T follicular helper cell (primary cell): ENCODE measurements at regions not wholly inside any gene's neighbourhood (a gene's known extent, or its start where the extent isn't known, plus 50 kb on each side); places are given as distances from the start of the nearest gene placed in this dataset.

Source experiments
- DNase-seq: peaks from one replicate; pipeline ENCODE4 v3.0.0-alpha.2; 2020; ENCODE audit warnings: low read depth

DNA sequence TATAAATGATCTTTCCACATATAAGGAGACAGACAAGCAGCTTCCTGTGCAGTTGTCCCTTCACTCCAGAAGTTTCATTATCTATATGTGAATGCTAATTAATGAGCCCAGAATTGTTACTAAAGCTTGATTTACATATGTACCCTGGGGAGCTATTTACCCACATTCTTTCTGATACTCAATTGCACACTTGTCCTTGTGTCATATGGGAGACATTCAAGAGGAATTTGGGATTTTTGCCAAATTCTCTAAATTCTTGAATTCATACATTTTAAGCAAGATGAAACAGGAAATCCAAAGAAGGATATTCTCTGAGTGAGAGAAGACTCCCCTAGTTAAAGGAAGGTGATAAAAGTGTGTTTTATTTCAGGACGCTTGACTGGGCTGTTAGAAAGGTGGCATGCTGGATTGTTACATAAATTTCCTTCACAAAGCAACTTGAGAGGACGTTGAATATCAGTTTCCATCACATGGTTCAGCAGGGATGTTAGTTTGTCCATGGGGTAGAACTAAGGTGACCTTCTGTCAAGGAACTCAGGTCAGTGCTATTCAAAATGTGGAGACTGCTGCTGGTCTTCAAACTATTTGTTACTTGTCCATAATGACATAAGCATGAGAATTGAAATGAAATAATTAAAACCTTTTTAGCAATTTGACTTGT lies 368.2 kb downstream of the IRS1 start:
- DNase-seq, result no peak

DNA sequence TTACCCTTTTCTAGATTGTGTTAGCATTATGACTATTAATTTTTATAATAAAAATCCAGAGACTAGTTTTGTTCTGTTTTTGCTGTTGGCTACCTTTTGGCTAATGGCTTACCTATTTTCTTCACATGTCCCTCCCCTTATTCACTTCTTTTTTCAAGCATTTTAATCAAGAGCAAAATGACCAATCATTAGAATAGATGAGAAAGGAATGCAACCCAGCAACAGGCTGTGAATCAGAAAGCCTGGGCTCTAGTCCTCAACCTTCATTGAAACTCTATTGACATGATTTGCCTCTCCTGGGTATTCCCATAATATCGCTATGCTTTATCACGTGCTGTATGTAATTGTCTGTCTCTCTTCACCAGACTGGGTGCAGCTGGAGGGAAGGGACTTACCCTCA lies 370.1 kb downstream of the IRS1 start:
- no peak for DNase-seq

DNA sequence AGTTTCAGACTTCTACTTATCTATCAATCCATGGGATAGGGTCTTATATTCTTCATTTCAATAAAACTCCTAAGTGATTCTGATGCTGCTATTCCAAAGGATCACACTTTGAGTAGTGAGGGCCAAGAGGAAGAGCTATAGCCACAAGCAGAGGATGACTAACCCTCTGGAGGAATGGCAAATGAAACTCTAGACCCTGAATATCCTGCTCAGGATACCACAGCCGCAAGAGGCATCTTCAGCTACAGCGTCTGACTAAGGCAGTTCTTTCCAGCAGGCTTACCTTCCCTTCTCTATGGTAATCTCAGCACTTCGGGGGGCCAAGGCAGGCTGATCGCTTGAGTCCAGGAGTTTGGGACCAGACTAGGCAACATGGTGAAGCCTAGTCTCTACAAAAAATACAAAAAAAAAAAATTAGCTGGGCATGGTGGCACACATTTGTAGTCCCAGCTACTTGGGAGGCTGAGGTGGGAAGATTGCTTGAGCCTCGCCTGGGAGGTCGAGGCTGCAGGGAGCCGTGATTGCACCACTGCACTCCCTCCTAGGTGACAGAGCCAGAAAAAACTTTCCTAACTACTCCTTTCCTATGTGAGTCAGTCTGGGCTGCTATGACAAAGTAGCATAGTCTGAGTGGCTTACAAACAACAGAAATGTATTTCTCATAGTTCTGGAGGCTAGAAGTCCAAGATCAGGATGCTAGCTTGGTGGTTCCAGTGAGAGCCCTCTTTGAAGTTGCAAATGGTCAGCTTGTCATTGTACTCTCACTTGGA lies 371.9 kb downstream of the IRS1 start:
- no peak for DNase-seq

DNA sequence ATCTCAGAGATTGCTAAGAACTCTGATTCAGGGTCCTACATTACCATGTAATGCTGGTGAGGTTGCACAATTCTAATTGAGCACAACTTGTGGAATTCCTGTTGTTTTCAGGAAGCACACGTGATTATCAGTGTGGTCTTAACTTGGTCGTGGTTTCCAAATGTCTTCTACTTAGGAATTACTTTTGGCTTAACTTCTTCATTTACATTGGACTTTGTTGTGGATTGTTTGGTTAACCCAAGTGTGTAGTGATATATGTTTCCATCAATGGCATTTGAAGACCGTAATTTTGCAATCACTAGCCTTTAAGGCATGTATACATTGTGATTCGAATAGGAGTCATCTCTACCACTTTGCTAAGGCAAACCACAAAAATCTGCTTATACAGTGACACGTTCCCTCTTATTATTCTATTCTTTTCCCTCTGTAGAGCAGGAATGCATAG lies 373.3 kb downstream of the IRS1 start:
- no peak for DNase-seq

GRCh38 chr2:226424971-226425370 lies 374.6 kb downstream of the IRS1 start:
- no peak for DNase-seq

- no peak for DNase-seq
These were observed 376.1 kb downstream of the IRS1 start for GRCh38 chr2:226423498-226423960.

DNA sequence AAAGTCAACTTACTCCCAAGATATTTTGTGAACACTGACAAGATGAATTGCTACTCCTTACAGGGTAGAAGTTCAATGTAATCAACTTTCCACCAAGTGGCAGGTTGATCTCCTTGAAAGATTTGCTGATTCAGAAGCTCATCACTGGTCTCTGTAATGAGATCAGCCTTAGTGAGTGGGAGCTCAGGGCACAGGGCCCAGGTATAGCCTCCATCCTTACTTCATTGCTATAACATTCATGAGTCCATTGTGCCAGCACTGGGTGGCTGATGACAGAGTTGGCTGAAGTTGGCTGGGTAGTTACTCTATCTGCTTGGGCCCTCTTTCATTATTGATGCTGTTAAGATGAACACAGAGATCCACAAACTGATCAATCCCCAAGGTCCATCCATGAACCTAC lies 379.0 kb downstream of the IRS1 start:
- no peak for DNase-seq

GRCh38 chr2:226418521-226418920 lies 381.1 kb downstream of the IRS1 start:
- no peak for DNase-seq

- DNase-seq, result no peak
These were observed 385.3 kb downstream of the IRS1 start for GRCh38 chr2:226414335-226414734.

DNA sequence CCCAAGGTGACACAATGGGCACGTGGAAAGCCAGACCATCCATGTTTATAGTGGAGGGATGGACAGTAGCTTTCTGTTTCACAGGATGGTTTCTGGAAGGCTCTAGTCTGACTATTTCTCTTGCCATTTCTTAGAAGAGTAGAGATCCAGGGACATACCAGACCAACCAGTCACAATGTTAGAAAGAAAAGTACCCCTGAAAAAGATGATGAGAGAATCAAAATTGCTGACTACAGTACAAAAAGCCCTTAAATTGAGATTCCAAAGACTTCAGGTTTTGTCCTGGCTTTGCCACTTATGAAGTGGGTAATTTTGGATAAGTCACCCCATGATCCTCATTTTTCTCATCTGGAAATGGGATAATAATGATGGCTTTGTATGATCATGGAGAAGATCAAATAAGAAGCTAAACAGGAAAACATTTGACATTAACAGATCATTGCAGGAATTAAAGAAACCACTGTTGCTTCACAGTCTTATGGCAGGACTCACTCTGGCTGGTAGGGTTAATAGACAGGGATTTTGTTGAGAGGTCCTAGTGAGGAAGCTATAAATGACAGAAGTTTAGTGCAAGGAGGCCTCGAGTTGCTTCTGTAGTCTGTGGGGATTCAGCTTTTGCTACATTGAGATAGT lies 386.0 kb downstream of the IRS1 start:
- DNase-seq, result no peak

DNA sequence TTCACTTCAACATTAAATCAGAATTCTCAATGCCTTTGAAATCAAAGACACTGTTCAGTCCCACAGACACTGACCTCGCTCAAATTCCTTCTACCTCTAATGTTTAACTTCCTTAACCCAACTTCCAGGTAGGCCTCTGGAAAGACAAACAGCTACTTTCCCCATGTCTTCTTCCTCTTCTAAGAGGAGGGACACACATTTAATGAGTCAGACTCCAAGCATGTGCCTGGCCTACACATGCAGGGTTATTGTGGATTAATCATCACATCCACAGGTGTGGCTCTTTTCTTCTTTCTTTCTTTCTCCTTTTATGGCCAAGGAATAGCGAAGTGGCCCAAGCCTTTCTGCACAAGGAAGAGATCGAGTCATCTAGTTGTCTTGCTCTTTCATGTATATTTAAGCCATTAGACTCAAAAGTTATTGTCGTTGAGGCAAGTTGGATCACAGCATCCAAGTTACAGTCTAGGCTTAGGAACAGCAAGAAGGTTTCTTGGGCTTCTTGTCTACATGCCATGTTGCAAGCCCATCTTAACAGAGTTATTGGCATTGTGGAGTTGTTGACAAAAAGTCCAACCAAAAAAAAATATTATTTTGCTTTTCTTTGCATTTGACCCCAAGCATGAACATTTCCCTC lies 387.8 kb downstream of the IRS1 start:
- no peak for DNase-seq

- no peak for DNase-seq
These were observed 388.4 kb downstream of the IRS1 start for GRCh38 chr2:226411205-226411604.

GRCh38 chr2:226410247-226410835 lies 389.3 kb downstream of the IRS1 start:
- DNase-seq, result no peak

GRCh38 chr2:226409134-226409533 lies 390.5 kb downstream of the IRS1 start:
- DNase-seq, result no peak

- DNase-seq, result no peak
These were observed 391.5 kb downstream of the IRS1 start for GRCh38 chr2:226408141-226408540.

- no peak for DNase-seq
These were observed 392.5 kb downstream of the IRS1 start for GRCh38 chr2:226407135-226407534.

GRCh38 chr2:226405465-226405864 lies 394.2 kb downstream of the IRS1 start:
- no peak for DNase-seq

DNA sequence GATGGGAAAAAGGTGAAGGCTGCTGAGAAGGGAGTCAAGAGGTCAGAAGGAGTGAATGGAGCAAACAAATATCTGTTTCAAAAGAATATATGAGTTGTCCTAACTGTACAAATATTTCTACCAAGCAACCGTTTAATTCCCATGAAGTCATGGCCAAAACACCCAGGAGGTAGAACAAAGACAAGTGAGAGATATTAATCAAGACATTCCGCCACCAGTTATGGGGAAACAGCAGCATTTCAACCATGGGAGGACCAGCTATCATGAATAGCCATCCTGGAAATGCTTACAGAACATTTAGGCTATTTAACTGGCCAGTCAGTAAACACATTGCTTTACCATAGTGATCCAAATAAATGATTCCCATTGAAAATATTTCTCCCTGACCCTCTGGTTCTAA lies 396.3 kb downstream of the IRS1 start:
- DNase-seq, result no peak

- DNase-seq, result no peak
These were observed 400.6 kb downstream of the IRS1 start for GRCh38 chr2:226399006-226399405.

DNA sequence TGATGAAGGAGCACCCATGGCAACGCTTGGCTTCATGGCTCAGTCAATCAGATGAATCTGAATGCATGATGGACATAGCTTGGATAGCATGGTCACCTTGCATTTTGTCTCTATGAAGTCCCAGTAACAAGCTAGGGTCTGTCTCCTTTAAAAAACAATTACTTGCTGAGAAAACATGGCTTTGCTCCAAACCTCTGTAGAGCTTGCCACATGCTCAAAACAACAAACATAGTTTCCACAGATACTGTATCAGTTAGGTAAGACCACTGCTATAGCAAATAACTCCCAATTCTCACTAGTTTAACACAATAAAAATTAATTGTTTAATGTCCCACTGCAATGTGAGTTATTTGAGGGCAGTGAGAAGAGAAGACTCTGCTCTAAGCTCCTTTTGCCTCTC lies 401.0 kb downstream of the IRS1 start:
- DNase-seq, result no peak

GRCh38 chr2:226396541-226396940 lies 403.1 kb downstream of the IRS1 start:
- no peak for DNase-seq

DNA sequence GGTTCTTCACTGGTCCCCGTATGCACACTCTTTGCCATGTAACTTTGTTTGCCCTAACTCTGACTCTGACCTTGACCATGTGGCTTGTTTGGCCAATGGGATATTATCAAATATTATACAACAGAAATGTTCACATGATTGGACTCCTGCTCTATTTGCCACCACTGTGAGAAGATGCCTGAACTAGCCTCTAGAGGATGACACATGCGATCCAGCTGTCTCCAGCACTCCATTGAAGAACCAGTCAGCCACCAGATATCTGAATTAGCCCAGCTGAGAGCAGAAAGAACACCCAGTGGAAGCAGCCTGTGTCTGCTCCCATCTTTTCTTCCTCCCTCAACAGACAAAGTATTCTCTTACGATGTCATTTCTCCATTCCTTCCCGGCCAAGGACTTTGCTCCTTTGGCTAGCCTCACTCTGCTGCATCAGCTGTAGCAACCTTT lies 412.1 kb downstream of the IRS1 start:
- no peak for DNase-seq
